Osteoblast (primary cell): ENCODE measurements at regions not wholly inside any gene's neighbourhood (a gene's known extent, or its start where the extent isn't known, plus 50 kb on each side); places are given as distances from the start of the nearest gene placed in this dataset.

ENCODE experiments used
- DNase-seq: peaks from one replicate; pipeline ENCODE4 v3.0.0; 2011; ENCODE audit warnings: low spot score, mixed read lengths; ENCODE audit not compliant: insufficient read length; ENCODE audit errors: missing footprints
- H2AFZ ChIP-seq: 2 replicates; pipeline ENCODE4 v1.6.0; 2011; ENCODE audit warnings: mild to moderate bottlenecking, low read length
- H3K27ac ChIP-seq: 2 replicates; pipeline ENCODE4 v1.5.1; 2011; ENCODE audit warnings: mild to moderate bottlenecking, low read depth, low read length, moderate library complexity
- H3K27me3 ChIP-seq: 2 replicates; pipeline ENCODE4 v1.6.0; 2012; ENCODE audit warnings: mild to moderate bottlenecking, control low read depth, inconsistent platforms, low read length, moderate library complexity; ENCODE audit not compliant: insufficient read depth
- H3K36me3 ChIP-seq: 2 replicates; pipeline ENCODE4 v1.5.1; 2011; ENCODE audit warnings: mild to moderate bottlenecking, low read length, control low read depth, moderate library complexity; ENCODE audit not compliant: insufficient read depth
- H3K4me1 ChIP-seq: 2 replicates; pipeline ENCODE4 v1.5.1; 2011; ENCODE audit warnings: mild to moderate bottlenecking, low read length, control low read depth, moderate library complexity; ENCODE audit not compliant: insufficient read depth
- H3K4me2 ChIP-seq: 2 replicates; pipeline ENCODE4 v1.6.0; 2011; ENCODE audit warnings: mild to moderate bottlenecking, low read length; ENCODE audit not compliant: insufficient read depth
- H3K4me3 ChIP-seq: fragments of 200-600 bp; sonication (generic); 3 replicates; pipeline ENCODE4 v1.5.1; 2012; ENCODE audit warnings: mild to moderate bottlenecking, low read length, inconsistent platforms; ENCODE audit not compliant: insufficient read depth
- H3K79me2 ChIP-seq: 2 replicates; pipeline ENCODE4 v1.6.0; 2012; ENCODE audit warnings: mild to moderate bottlenecking, low read length, control low read depth, inconsistent platforms; ENCODE audit not compliant: insufficient read depth
- H3K9me3 ChIP-seq: 2 replicates; pipeline ENCODE4 v1.5.1; 2011; ENCODE audit warnings: low read depth, low read length, control low read depth
- H4K20me1 ChIP-seq: 2 replicates; pipeline ENCODE4 v1.6.0; 2012; ENCODE audit warnings: mild to moderate bottlenecking, low read length, control low read depth; ENCODE audit not compliant: insufficient read depth
- TF ChIP-seq, protein P1 (sequence below): IDR thresholded peaks from 2 replicates; pipeline ENCODE4 v1.5.1; 2011; ENCODE audit warnings: mild to moderate bottlenecking, low read depth, low read length, moderate library complexity; ENCODE audit errors: extremely low read depth

DNA sequence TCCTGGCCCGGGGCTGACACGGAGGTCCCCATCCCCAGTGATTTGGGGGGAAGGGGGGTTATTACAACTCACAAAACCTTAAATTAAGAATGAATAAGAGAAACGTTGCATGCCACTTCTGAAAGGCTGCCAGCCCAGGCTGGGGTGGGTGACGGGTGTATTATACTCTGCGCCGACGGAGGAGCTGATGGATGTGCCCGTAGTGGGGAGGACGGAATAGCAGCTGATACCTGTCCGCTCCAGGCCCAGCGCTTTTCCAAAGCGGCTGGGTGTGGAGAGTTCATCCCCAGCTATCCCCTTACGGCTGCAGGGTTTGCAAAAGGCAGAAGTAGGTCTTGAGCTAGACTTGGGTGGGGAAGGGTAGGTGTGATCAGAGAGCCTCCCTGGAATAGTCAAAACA lies 63.8 kb upstream of the CASZ1 start:
- Histone ChIP-seq H2AFZ (no peak overlapping the region), H3K4me1 (no peaks in the 10 kb centered on the region), H3K79me2 (no peaks in the 10 kb centered on the region), H3K4me3 (no peak overlapping the region), H3K9me3 (no peaks in the 10 kb centered on the region), H3K27me3 (peaks cover 61% of the 10 kb centered on the region), H3K36me3 (no peaks in the 10 kb centered on the region), H3K27ac (no peak overlapping the region), H4K20me1 (no peaks in the 10 kb centered on the region), H3K4me2 (no peak overlapping the region)
- peak; percentile 54 for DNase-seq
- TF ChIP-seq, protein P1, sequence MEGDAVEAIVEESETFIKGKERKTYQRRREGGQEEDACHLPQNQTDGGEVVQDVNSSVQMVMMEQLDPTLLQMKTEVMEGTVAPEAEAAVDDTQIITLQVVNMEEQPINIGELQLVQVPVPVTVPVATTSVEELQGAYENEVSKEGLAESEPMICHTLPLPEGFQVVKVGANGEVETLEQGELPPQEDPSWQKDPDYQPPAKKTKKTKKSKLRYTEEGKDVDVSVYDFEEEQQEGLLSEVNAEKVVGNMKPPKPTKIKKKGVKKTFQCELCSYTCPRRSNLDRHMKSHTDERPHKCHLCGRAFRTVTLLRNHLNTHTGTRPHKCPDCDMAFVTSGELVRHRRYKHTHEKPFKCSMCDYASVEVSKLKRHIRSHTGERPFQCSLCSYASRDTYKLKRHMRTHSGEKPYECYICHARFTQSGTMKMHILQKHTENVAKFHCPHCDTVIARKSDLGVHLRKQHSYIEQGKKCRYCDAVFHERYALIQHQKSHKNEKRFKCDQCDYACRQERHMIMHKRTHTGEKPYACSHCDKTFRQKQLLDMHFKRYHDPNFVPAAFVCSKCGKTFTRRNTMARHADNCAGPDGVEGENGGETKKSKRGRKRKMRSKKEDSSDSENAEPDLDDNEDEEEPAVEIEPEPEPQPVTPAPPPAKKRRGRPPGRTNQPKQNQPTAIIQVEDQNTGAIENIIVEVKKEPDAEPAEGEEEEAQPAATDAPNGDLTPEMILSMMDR, result no peak

DNA sequence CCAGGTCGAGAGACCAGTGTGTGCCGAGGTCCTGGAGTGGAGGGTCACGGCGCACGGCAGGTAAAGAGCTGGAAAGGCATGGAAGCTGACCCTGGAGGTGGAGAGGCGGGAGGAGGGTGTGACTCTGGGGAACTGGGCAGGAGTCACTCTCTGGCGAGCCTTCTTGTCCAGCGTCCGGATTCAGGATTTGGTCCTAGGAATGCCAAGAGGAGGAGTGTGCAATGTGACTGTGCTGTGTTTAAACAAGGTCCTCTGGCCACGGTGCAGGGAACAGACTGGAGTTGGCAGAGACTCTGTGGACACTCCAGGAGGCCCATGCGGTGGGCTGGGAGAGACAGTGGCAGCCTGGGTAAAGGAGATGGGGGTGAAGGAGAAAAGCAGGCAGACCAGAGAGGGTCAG lies 64.2 kb upstream of the CASZ1 start:
- Histone ChIP-seq H2AFZ (no peak overlapping the region), H3K9me3 (no peaks in the 10 kb centered on the region), H3K27ac (no peak overlapping the region), H3K79me2 (no peaks in the 10 kb centered on the region), H3K27me3 (peaks cover 61% of the 10 kb centered on the region), H4K20me1 (no peaks in the 10 kb centered on the region), H3K4me1 (no peaks in the 10 kb centered on the region), H3K4me3 (no peak overlapping the region), H3K36me3 (no peaks in the 10 kb centered on the region), H3K4me2 (no peak overlapping the region)
- peak; percentile 78 for DNase-seq
- TF ChIP-seq, protein P1, result no peak

DNA sequence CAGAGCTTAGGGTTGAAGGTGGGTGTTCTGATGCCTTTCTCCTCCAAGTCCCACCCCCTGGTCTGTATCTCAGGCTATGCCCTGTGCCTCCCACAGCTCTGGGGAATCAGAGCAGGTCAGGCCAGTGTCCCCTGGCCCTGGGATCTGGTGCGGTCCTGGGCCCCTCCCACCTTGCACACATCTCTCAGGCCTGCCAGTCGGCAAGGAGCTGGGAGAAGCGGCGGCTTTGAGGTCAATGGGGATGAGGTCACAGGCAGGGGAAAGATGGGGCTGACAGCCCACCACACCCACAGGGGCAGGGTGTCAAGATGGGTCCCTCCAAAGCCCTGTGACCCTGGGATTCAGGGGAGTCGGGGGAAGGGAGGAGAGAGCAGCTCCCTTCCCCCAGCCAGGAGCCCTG lies 65.4 kb upstream of the CASZ1 start:
- no peak overlapping the region for H3K4me3 ChIP-seq
- no peaks in the 10 kb centered on the region for H4K20me1 ChIP-seq
- no peaks in the 10 kb centered on the region for H3K36me3 ChIP-seq
- peaks cover 70% of the 10 kb centered on the region for H3K27me3 ChIP-seq
- H3K4me1 ChIP-seq, result peaks cover 4% of the 10 kb centered on the region
- no peaks in the 10 kb centered on the region for H3K9me3 ChIP-seq
- no peak overlapping the region for H3K4me2 ChIP-seq
- H2AFZ ChIP-seq, result no peak overlapping the region
- peak; percentile 31 for DNase-seq
- H3K27ac ChIP-seq, result no peak overlapping the region
- no peaks in the 10 kb centered on the region for H3K79me2 ChIP-seq
- TF ChIP-seq, protein P1, result no peak

DNA sequence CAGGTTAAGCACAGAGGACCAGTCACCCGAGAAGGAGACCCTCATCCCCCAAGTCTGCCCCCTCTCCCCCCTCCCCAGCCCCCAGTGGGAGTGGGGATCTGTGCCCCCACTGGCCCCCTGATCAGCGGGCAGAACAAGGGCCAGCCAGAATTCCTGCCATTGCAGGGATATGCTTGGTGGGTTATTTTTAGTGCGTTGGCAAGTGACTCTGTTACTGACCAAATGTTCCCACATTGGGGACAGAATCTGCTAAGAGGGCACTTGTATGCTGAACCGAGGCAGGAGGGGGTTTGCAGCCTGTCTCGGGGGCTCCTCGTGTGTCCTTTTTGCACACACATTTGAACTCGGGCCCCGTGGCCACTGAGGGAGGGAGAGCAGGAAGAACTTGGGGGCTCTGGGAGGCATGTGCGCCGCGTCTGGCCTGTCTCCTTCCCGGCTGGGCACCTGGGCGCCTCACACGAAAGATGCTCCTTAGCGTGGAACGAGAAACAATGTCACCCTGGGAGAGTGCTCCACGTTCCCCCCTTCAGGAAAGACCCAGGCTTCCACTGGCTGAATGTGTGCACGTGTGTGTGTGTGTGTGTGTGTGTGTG lies 66.4 kb upstream of the CASZ1 start:
- H2AFZ ChIP-seq, result no peak overlapping the region
- peak; percentile 48 for DNase-seq
- H3K27ac ChIP-seq, result no peak overlapping the region
- H3K27me3 ChIP-seq, result peaks cover 70% of the 10 kb centered on the region
- TF ChIP-seq, protein P1, result no peak
- peaks cover 8% of the 10 kb centered on the region for H3K4me1 ChIP-seq
- no peaks in the 10 kb centered on the region for H3K36me3 ChIP-seq
- H3K9me3 ChIP-seq, result no peaks in the 10 kb centered on the region
- no peak overlapping the region for H3K4me3 ChIP-seq
- H3K4me2 ChIP-seq, result no peak overlapping the region
- no peaks in the 10 kb centered on the region for H4K20me1 ChIP-seq
- H3K79me2 ChIP-seq, result no peaks in the 10 kb centered on the region
